ENCODE measurements at regions not wholly inside any gene's neighbourhood (a gene's known extent, or its start where the extent isn't known, plus 50 kb on each side); places are given as distances from the start of the nearest gene placed in this dataset.

DNA sequence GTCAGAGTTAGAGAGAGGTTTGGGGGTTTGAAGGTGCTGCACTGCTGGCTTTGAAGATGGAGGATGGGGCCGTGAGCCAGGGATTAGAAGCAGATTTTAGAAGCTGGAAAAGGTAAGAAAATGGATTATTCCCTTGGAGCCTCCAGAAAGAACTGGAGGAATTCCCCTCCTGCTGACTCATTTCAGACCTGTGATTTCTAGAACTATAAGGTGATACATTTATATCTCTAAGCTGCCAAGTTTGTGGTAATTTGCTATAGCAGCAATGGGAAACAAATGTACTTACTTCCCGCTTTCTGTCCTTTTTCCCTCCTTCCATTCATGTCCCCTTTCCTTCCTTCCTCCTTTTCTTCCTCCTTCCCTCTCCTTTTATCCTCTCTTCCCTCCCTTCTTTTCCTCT is 78.5 kb upstream of the PCDH8 start:
- TF ChIP-seq, protein P1, sequence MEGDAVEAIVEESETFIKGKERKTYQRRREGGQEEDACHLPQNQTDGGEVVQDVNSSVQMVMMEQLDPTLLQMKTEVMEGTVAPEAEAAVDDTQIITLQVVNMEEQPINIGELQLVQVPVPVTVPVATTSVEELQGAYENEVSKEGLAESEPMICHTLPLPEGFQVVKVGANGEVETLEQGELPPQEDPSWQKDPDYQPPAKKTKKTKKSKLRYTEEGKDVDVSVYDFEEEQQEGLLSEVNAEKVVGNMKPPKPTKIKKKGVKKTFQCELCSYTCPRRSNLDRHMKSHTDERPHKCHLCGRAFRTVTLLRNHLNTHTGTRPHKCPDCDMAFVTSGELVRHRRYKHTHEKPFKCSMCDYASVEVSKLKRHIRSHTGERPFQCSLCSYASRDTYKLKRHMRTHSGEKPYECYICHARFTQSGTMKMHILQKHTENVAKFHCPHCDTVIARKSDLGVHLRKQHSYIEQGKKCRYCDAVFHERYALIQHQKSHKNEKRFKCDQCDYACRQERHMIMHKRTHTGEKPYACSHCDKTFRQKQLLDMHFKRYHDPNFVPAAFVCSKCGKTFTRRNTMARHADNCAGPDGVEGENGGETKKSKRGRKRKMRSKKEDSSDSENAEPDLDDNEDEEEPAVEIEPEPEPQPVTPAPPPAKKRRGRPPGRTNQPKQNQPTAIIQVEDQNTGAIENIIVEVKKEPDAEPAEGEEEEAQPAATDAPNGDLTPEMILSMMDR (IDR thresholded peaks at IDR 0.05; ENCODE audit: low read depth, low read length, missing control alignments), result no peak
- no peak for DNase-seq (ENCODE audit: low read depth)
- no peak overlapping the region for H3K4me3 ChIP-seq (ENCODE audit: low read depth, low read length)
- in situ Hi-C loops (cut with HindIII; ENCODE audit: low sequenced_read_pairs), result no loop called here

DNA sequence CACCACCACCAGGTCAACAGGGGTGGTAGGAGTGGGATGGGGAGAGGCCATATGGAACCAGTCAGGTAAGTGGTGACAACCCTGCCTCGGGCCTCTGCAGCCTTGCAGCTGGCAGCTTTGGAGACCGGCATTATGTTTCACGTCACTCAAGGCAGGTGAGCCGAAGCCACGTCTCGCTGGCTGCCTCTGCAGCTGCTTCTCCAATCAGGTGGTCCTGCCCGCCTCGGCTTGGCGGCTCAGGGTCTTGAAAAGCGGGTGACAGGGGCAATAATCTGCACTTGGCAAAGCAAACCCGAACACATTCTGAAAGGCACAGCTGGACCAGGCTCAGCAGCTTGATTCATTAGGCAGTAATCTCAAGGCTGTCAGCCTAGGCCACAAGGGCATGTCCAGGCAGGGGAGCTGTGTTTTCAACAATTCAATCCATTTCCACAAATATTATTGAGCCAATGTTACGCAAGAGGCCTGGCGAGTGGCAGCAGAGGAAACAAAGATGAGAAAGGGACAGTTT is 77.4 kb upstream of the PCDH8 start:
- TF ChIP-seq, protein P1 (IDR thresholded peaks at IDR 0.05; ENCODE audit: low read depth, low read length, missing control alignments), result no peak
- H3K4me3 ChIP-seq (ENCODE audit: low read depth, low read length), result no peak overlapping the region
- DNase-seq (ENCODE audit: low read depth), result no peak
- in situ Hi-C loops (cut with HindIII; ENCODE audit: low sequenced_read_pairs), result no loop called here

DNA sequence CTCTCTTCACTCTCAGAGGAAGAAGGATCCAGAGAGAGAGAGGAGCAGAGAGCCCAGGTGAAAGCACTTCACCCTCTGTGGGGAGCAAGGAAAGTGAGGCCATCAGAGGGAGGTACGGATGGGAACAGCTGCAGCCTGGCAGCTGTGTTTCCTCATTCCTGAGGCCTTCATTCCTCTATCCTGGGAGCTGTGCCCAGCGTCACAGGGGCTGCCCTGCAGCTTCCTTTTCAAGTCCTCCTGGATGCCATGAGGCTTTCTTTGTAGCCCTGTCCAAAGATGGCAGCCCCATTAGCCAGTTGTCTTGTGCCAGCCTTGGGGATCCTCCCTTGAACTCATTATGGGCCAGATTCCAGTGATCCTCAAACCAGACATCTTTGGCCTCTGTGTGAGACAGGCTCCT is 76.8 kb upstream of the PCDH8 start:
- in situ Hi-C loops (cut with HindIII; ENCODE audit: low sequenced_read_pairs), result no loop called here
- TF ChIP-seq, protein P1 (IDR thresholded peaks at IDR 0.05; ENCODE audit: low read depth, low read length, missing control alignments), result no peak
- no peak overlapping the region for H3K4me3 ChIP-seq (ENCODE audit: low read depth, low read length)
- no peak for DNase-seq (ENCODE audit: low read depth)

DNA sequence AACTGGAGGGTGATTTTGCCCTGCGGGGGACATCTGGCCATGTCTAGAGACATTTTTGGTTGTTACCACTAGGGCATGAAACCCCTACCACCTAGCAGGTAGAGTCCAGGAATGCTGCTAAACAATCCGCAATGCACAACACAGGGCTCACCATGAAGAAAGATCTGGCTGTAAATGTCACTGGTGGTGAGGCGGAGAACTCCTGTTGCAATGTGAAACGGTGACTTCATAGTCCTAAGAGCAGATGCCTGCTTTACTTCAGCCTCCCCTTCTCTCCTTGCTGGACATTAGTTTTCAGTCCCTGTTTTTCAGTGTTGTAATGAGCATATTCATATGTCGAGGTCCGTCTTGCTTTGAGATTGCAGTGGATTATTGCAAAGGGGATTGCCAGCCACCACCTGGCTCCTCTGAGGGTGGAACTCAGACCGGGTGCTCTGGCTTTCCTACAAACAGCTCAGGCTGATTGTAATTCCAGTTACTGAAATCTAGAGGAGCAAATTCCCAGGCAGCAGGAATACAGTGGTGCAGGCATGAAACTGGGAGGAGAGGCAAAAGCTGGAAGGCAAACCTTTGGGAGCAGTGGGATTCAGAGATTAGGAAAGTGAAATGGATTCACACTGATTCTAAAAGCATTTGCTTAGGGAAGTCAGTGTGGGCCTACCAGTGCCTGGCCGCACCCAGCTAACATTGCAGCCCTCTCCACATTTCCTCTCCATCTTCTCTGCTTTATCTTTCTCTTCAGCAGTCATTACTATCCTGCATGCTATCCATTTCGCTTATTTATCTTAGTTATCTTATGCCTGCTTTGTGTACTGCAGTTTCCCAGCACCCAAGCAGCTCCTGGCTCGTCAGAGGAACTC is 76.1 kb upstream of the PCDH8 start:
- in situ Hi-C loops (cut with HindIII; ENCODE audit: low sequenced_read_pairs), result no loop called here
- TF ChIP-seq, protein P1 (IDR thresholded peaks at IDR 0.05; ENCODE audit: low read depth, low read length, missing control alignments), result no peak
- no peak overlapping the region for H3K4me3 ChIP-seq (ENCODE audit: low read depth, low read length)
- no peak for DNase-seq (ENCODE audit: low read depth)

DNA sequence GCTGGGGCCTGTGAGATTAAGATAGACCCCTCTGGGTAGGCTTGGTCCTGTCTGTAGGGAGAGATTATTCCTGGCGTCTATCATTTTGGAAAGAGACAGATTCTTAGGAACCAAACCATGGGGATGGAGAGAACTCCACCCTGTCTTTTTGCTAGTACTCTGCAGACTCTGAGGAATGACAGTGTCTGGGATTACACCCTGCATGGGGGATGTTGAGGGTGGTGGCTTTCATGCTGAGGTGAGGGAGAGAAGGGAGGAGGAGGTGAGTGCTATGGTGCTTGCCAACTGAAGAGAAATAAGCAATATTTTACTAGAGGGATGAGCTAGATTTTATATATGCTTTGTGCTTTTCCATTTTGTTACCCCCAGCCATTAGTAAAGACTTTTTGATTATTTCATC is 74.5 kb upstream of the PCDH8 start:
- TF ChIP-seq, protein P1 (IDR thresholded peaks at IDR 0.05; ENCODE audit: low read depth, low read length, missing control alignments), result no peak
- in situ Hi-C loops (cut with HindIII; ENCODE audit: low sequenced_read_pairs), result no loop called here
- H3K4me3 ChIP-seq (ENCODE audit: low read depth, low read length), result no peak overlapping the region
- no peak for DNase-seq (ENCODE audit: low read depth)

DNA sequence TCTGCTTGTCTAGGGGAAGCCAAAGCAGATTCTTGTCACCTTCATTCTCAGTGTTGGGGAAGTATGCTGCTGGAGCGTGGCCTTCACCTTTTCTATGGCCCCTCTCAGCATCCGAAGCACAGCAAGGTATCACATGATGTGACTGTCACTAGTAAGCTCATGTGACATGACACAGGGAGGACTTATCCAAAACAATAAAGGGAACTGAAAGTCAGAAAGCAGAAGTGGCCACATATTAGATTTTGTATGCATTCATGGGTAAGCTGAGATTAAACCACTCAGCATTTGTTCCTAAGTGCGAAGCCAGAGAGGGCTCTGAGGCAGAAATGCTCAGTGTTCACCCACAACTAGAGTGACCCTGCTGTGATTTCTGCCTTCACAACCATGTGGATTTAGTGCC is 72.8 kb upstream of the PCDH8 start:
- in situ Hi-C loops (cut with HindIII; ENCODE audit: low sequenced_read_pairs), result no loop called here
- no peak overlapping the region for H3K4me3 ChIP-seq (ENCODE audit: low read depth, low read length)
- TF ChIP-seq, protein P1 (IDR thresholded peaks at IDR 0.05; ENCODE audit: low read depth, low read length, missing control alignments), result no peak
- no peak for DNase-seq (ENCODE audit: low read depth)

All from astrocyte of the cerebellum (primary cell).